Loucy (cell line): ENCODE measurements at regions not wholly inside any gene's neighbourhood (a gene's known extent, or its start where the extent isn't known, plus 50 kb on each side); places are given as distances from the start of the nearest gene placed in this dataset.
"Not testable (repeated sequence)": the region's sequence is repeated elsewhere in the genome, so short reads cannot be mapped to it uniquely, and the experiment has no call there.

ENCODE experiments used
- H2AFZ ChIP-seq: fragments of 200-600 bp; sonication (generic); 2 replicates; pipeline ENCODE4 v1.6.0; 2016; ENCODE audit warnings: antibody characterized with exemption, mild to moderate bottlenecking, low read length, moderate library complexity
- H3F3A ChIP-seq: fragments of 200-600 bp; 2 replicates; pipeline ENCODE4 v1.6.0; 2016; ENCODE audit warnings: antibody characterized with exemption, low read depth, mild to moderate bottlenecking
- H3K27me3 ChIP-seq: fragments of 200-600 bp; sonication (generic); 2 replicates; pipeline ENCODE4 v1.6.1; 2014; ENCODE audit warnings: low read length, mild to moderate bottlenecking; ENCODE audit not compliant: insufficient read depth, poor library complexity, severe bottlenecking
- H3K36me3 ChIP-seq: fragments of 200-600 bp; sonication (generic); 2 replicates; pipeline ENCODE4 v1.6.1; 2016; ENCODE audit warnings: low read length; ENCODE audit not compliant: insufficient read depth
- H3K4me1 ChIP-seq: fragments of 200-600 bp; sonication (generic); 2 replicates; pipeline ENCODE4 v1.5.1; 2014; ENCODE audit warnings: low read length, mild to moderate bottlenecking; ENCODE audit not compliant: insufficient read depth, poor library complexity, severe bottlenecking
- H3K4me2 ChIP-seq: fragments of 200-600 bp; sonication (generic); 2 replicates; pipeline ENCODE4 v1.6.0; 2014; ENCODE audit warnings: antibody characterized with exemption, low read length, low read depth, mild to moderate bottlenecking; ENCODE audit not compliant: poor library complexity, severe bottlenecking
- H3K4me3 ChIP-seq: fragments of 200-600 bp; sonication (generic); 2 replicates; pipeline ENCODE4 v1.5.1; 2014; ENCODE audit warnings: low read length, mild to moderate bottlenecking, mixed read lengths; ENCODE audit not compliant: poor library complexity, severe bottlenecking
- H3K79me2 ChIP-seq: fragments of 200-600 bp; sonication (generic); 2 replicates; pipeline ENCODE4 v1.6.1; 2014; ENCODE audit warnings: low read length; ENCODE audit not compliant: insufficient read depth
- H3K9ac ChIP-seq: fragments of 200-600 bp; sonication (generic); 2 replicates; pipeline ENCODE4 v1.6.0; 2014; ENCODE audit warnings: mild to moderate bottlenecking, low read depth, low read length, moderate library complexity; ENCODE audit not compliant: poor library complexity, severe bottlenecking
- H3K9me2 ChIP-seq: fragments of 200-600 bp; sonication (generic); replicated peaks from 2 replicates; pipeline ENCODE4 v1.6.1; 2016; ENCODE audit warnings: low read depth, low read length, mixed read lengths
- H3K9me3 ChIP-seq: fragments of 200-600 bp; sonication (generic); 2 replicates; pipeline ENCODE4 v1.6.1; 2014; ENCODE audit warnings: mild to moderate bottlenecking, antibody characterized with exemption, low read length, low read depth; ENCODE audit not compliant: insufficient read depth
- H4K20me1 ChIP-seq: fragments of 200-600 bp; sonication (generic); 2 replicates; pipeline ENCODE4 v1.6.0; 2014; ENCODE audit warnings: antibody characterized with exemption, low read length, mild to moderate bottlenecking; ENCODE audit not compliant: insufficient read depth, poor library complexity, severe bottlenecking
- CTCF ChIP-seq: fragments of 200-600 bp; sonication (generic); conservative IDR thresholded peaks from 2 replicates; pipeline ENCODE4 v1.5.1; 2014; ENCODE audit warnings: mild to moderate bottlenecking, antibody characterized with exemption, low read length
- EZH2phosphoT487 ChIP-seq: fragments of 200-600 bp; IDR thresholded peaks from 2 replicates; pipeline ENCODE4 v1.6.1; 2018; ENCODE audit warnings: antibody characterized with exemption, mild to moderate bottlenecking, moderate library complexity, borderline replicate concordance

GRCh38 chr15:91411586-91411985 lies 311.5 kb downstream of the SV2B start:
- no peak for TF ChIP-seq EZH2phosphoT487
- H3K4me1 ChIP-seq = peaks cover 14% of the 10 kb centered on the region

GRCh38 chr15:91412138-91412928 lies 312.3 kb downstream of the SV2B start:
- H3F3A ChIP-seq = no peaks in the 10 kb centered on the region
- no peaks in the 10 kb centered on the region for H3K9me3 ChIP-seq
- no peaks in the 10 kb centered on the region for H4K20me1 ChIP-seq
- H3K9ac ChIP-seq = no peak overlapping the region
- no peak overlapping the region for H2AFZ ChIP-seq
- H3K36me3 ChIP-seq = no peaks in the 10 kb centered on the region
- no peaks in the 10 kb centered on the region for H3K9me2 ChIP-seq
- H3K79me2 ChIP-seq = no peaks in the 10 kb centered on the region
- TF ChIP-seq EZH2phosphoT487 (no peak), CTCF (no peak)
- H3K4me3 ChIP-seq = no peak overlapping the region
- no peaks in the 10 kb centered on the region for H3K27me3 ChIP-seq
- peaks cover 9% of the 10 kb centered on the region for H3K4me1 ChIP-seq
- H3K4me2 ChIP-seq = no peak overlapping the region

More at GRCh38 chr15:91411586-91411985, 311.5 kb downstream of the SV2B start:
- Histone ChIP-seq H2AFZ (no peak overlapping the region), H3K9ac (no peak overlapping the region), H3K9me3 (no peaks in the 10 kb centered on the region), H3K9me2 (no peaks in the 10 kb centered on the region), H3K27me3 (no peaks in the 10 kb centered on the region), H4K20me1 (no peaks in the 10 kb centered on the region), H3K4me2 (no peak overlapping the region), H3K36me3 (no peaks in the 10 kb centered on the region), H3K4me3 (no peak overlapping the region), H3F3A (no peaks in the 10 kb centered on the region), H3K79me2 (no peaks in the 10 kb centered on the region)

GRCh38 chr15:91413142-91413541 lies 313.1 kb downstream of the SV2B start:
- no peak overlapping the region for H3K9ac ChIP-seq
- no peaks in the 10 kb centered on the region for H3F3A ChIP-seq
- H3K4me2 ChIP-seq = no peak overlapping the region
- H3K9me2 ChIP-seq = no peaks in the 10 kb centered on the region
- H3K4me1 ChIP-seq = peaks cover 1% of the 10 kb centered on the region
- no peaks in the 10 kb centered on the region for H4K20me1 ChIP-seq
- H3K27me3 ChIP-seq = no peaks in the 10 kb centered on the region
- H3K36me3 ChIP-seq = no peaks in the 10 kb centered on the region
- H3K79me2 ChIP-seq = no peaks in the 10 kb centered on the region
- H2AFZ ChIP-seq = no peak overlapping the region
- H3K9me3 ChIP-seq = no peaks in the 10 kb centered on the region
- no peak overlapping the region for H3K4me3 ChIP-seq
- TF ChIP-seq EZH2phosphoT487 (no peak), CTCF (no peak)

- no peaks in the 10 kb centered on the region for H3K79me2 ChIP-seq
- no peak overlapping the region for H3K4me2 ChIP-seq
- H3K9ac ChIP-seq = no peak overlapping the region
- no peaks in the 10 kb centered on the region for H3F3A ChIP-seq
- no peaks in the 10 kb centered on the region for H3K36me3 ChIP-seq
- no peaks in the 10 kb centered on the region for H3K9me2 ChIP-seq
- H3K4me3 ChIP-seq = no peak overlapping the region
- no peaks in the 10 kb centered on the region for H3K9me3 ChIP-seq
- no peaks in the 10 kb centered on the region for H3K4me1 ChIP-seq
- no peak overlapping the region for H2AFZ ChIP-seq
- no peaks in the 10 kb centered on the region for H4K20me1 ChIP-seq
- no peak for TF ChIP-seq CTCF
- no peak for TF ChIP-seq EZH2phosphoT487
- H3K27me3 ChIP-seq = no peaks in the 10 kb centered on the region
Measured at GRCh38 chr15:91414124-91414523, 314.1 kb downstream of the SV2B start.

GRCh38 chr15:91415258-91415657 lies 315.2 kb downstream of the SV2B start:
- not testable (repeated sequence) for H3K9ac ChIP-seq, H3K79me2 ChIP-seq, H2AFZ ChIP-seq, H3K4me3 ChIP-seq, H3F3A ChIP-seq, H4K20me1 ChIP-seq, H3K36me3 ChIP-seq, H3K4me1 ChIP-seq, H3K4me2 ChIP-seq, H3K9me2 ChIP-seq, H3K9me3 ChIP-seq, H3K27me3 ChIP-seq
